ENCODE measurements at regions not wholly inside any gene's neighbourhood (a gene's known extent, or its start where the extent isn't known, plus 50 kb on each side); places are given as distances from the start of the nearest gene placed in this dataset.

DNA sequence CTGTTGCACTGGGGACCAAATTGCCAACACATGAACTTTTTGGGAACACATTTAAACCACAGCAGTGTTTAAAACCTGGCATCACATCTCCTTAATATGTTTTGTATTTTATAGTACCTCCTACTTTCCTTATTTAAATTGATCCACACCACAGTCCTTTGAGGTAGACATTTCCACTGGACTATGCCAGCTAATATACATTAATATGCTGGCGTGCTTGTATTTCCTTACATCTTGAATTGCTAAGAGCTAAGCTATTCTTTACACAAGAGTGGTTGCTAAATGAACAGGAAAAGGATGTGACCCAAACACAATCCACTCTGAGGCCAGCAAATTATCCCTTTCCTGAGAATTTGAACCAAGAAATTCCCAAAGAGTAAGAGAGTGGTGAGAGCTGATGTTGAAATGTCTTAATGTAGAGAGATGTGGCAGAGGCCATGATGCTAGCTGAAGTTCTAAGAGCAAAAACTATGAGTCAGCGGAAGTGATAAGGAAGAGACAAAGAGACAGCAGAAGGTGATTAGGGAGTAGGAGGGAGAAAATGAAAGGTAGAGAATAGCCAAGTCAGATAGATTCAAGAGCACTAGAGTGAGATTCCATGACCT is 131.2 kb downstream of the CD47 start:
- TF ChIP-seq, protein P1, sequence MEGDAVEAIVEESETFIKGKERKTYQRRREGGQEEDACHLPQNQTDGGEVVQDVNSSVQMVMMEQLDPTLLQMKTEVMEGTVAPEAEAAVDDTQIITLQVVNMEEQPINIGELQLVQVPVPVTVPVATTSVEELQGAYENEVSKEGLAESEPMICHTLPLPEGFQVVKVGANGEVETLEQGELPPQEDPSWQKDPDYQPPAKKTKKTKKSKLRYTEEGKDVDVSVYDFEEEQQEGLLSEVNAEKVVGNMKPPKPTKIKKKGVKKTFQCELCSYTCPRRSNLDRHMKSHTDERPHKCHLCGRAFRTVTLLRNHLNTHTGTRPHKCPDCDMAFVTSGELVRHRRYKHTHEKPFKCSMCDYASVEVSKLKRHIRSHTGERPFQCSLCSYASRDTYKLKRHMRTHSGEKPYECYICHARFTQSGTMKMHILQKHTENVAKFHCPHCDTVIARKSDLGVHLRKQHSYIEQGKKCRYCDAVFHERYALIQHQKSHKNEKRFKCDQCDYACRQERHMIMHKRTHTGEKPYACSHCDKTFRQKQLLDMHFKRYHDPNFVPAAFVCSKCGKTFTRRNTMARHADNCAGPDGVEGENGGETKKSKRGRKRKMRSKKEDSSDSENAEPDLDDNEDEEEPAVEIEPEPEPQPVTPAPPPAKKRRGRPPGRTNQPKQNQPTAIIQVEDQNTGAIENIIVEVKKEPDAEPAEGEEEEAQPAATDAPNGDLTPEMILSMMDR (IDR thresholded peaks at IDR 0.05): no peak
- no peak for TF ChIP-seq POLR2A (IDR thresholded peaks at IDR 0.05)
